T-cell (primary cell): ENCODE measurements at regions not wholly inside any gene's neighbourhood (a gene's known extent, or its start where the extent isn't known, plus 50 kb on each side); places are given as distances from the start of the nearest gene placed in this dataset.
A peak's percentile ranks its signal among the peaks of the same experiment; 100 is the strongest.

Experiments used
- ATAC-seq, 4 experiments: fragments of 200-7000 bp in 3 of 4; fragments of 150-1000 bp in 1 of 4; cut with Tn5 transposase; replicated peaks in 1 of 4; 1 replicate in 3 of 4; 2 replicates in 1 of 4; pipeline ENCODE4 v1.10.0; 2021; ENCODE audit warnings: moderate library complexity in 3 of 4, mild to moderate bottlenecking in 2 of 4, moderate number of reproducible peaks in 1 of 4
- CTCF ChIA-PET, 2 donors: fragments of 300-600 bp; sonication (Branson Sonifier 250); formaldehyde crosslinking; loops; one replicate each; lab custom pipeline; 2022; ENCODE audit warnings: antibody characterized with exemption in 2 of 2; lab: Charles Lee
- POLR2A ChIA-PET, 2 donors: fragments of 300-600 bp; sonication (Branson Sonifier 250); formaldehyde crosslinking; loops; one replicate each; lab custom pipeline; 2022; ENCODE audit warnings: antibody characterized with exemption in 2 of 2; lab: Charles Lee
- DNase-seq, 35 experiments: peaks; one replicate each; pipeline versions ENCODE4 v3.0.0 to v3.0.0-alpha.2; 2013 to 2023
- H3K27ac ChIP-seq: one replicate; pipeline ENCODE4 v1.5.1; 2013; ENCODE audit warnings: low read length
- H3K27me3 ChIP-seq, 2 experiments: replicated peaks in 1 of 2; 1 replicate in 1 of 2; 2 replicates in 1 of 2; pipeline versions ENCODE4 v1.6.1 to v1.7.0; 2013; ENCODE audit warnings: low read length in 1 of 2, mixed read lengths in 1 of 2; ENCODE audit not compliant: control insufficient read depth in 2 of 2, insufficient read depth in 2 of 2; ENCODE audit errors: extremely low read depth in 1 of 2
- H3K36me3 ChIP-seq, 2 donors: 1 replicate in 1 of 2; 2 replicates in 1 of 2; pipeline versions ENCODE4 v1.6.1 to v1.7.0; 2013; ENCODE audit warnings: low read length in 1 of 2; ENCODE audit not compliant: control insufficient read depth in 2 of 2, insufficient read depth in 1 of 2; ENCODE audit errors: extremely low read depth in 1 of 2
- H3K4me1 ChIP-seq, 2 experiments: 1 replicate in 1 of 2; 2 replicates in 1 of 2; pipeline versions ENCODE4 v1.6.1 to v1.7.0; 2013; ENCODE audit warnings: low read length in 2 of 2, mixed read lengths in 1 of 2; ENCODE audit not compliant: insufficient read depth in 2 of 2, control insufficient read depth in 1 of 2; ENCODE audit errors: extremely low read depth in 1 of 2
- H3K4me3 ChIP-seq, 2 donors: 1 replicate in 1 of 2; 2 replicates in 1 of 2; pipeline versions ENCODE4 v1.5.1 to v1.7.0; 2013; ENCODE audit warnings: mild to moderate bottlenecking in 2 of 2, low read length in 1 of 2, moderate library complexity in 1 of 2; ENCODE audit not compliant: control insufficient read depth in 1 of 2; ENCODE audit errors: extremely low read depth in 1 of 2
- H3K9me3 ChIP-seq: 2 replicates; pipeline ENCODE4 v1.7.0; 2013
- H3K27ac Mint-ChIP-seq, 2 donors: one replicate each; pipeline ENCODE4 v1.8.0; 2020 to 2021; ENCODE audit warnings: mild to moderate bottlenecking in 2 of 2, mixed read lengths in 2 of 2
- H3K27me3 Mint-ChIP-seq, 2 donors: one replicate each; pipeline ENCODE4 v1.8.0; 2021 to 2022; ENCODE audit warnings: mixed read lengths in 2 of 2
- H3K36me3 Mint-ChIP-seq: one replicate; pipeline ENCODE4 v1.8.0; 2021; ENCODE audit warnings: mixed read lengths
- H3K4me1 Mint-ChIP-seq, 3 donors: one replicate each; pipeline ENCODE4 v1.8.0; 2020 to 2022; ENCODE audit warnings: mixed read lengths in 3 of 3, mild to moderate bottlenecking in 1 of 3
- H3K4me3 Mint-ChIP-seq, 3 donors: one replicate each; pipeline ENCODE4 v1.8.0; 2020 to 2022; ENCODE audit warnings: mild to moderate bottlenecking in 3 of 3, mixed read lengths in 3 of 3, moderate library complexity in 3 of 3
- H3K9me3 Mint-ChIP-seq, 3 donors: one replicate each; pipeline ENCODE4 v1.8.0; 2020 to 2022; ENCODE audit warnings: mixed read lengths in 3 of 3
- WGBS: methylation state at CpG from one replicate; pipeline ENCODE4 v1.1.5; 2013; ENCODE audit warnings: missing lambda C conversion rate; ENCODE audit not compliant: insufficient coverage; 5-methylcytosine and 5-hydroxymethylcytosine counted together

DNA sequence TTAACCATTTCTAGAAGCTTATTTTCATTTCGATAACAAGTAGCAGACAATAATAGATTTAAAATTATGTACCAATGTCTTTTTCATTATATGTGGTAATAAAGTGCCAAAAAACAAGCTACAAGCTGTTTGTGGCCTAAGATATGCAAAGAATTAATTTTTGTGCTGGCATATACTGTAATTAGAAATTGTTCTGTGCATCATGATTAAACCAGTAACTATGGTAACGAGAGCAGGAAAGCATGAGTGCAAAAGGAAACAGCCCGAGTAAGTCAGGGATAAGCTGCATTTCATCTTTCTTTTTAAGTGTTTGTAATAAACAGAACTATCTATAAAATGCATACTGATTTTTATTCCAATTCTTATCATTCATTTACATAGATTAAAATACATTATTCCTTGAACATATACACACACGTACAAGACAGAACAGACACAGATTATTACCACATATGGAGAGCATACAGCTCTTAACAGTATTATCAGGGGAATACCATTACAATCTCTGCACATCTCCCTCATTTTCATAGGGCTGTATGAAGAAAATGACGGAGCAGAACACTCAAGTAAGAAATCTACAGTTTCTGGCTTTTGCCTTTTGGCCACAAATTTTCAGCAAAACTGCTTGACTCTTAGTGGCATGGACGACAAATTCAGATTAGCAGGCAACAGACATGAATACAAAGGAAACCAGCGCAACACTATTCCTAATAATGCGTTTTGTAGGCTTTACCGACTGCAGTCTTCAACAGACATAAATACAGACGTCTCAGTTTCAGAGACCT, 121.3 kb upstream of the WDR17 start:
- WGBS = 68% methylated on average over 4 of the region's 10 CpGs
- Mint-ChIP-seq H3K27me3 (peaks cover 1 to 4% of the 10 kb centered on the region in 2 donors), H3K4me3 (no peak overlapping the region), H3K36me3 (no peaks in the 10 kb centered on the region), H3K27ac (no peak overlapping the region), H3K9me3 (no peaks in the 10 kb centered on the region), H3K4me1 (peaks cover 6 to 8% (median 7%) of the 10 kb centered on the region in 3 donors)
- Histone ChIP-seq H3K4me3 (no peak overlapping the region), H3K4me1 (peaks cover 0 to 3% of the 10 kb centered on the region in 2 experiments), H3K27me3 (no peaks in the 10 kb centered on the region), H3K36me3 (no peaks in the 10 kb centered on the region), H3K27ac (no peak overlapping the region), H3K9me3 (no peaks in the 10 kb centered on the region)
- ATAC-seq (no peak), DNase-seq (no peak)
- ChIA-PET CTCF (interaction anchor here in 1 of 2 donors (1.0 kb wide), 1 partner anchor 397 kb away, joined by 3 read pairs; no protein-coding TSS in a partner anchor), POLR2A (no interaction called here)

DNA sequence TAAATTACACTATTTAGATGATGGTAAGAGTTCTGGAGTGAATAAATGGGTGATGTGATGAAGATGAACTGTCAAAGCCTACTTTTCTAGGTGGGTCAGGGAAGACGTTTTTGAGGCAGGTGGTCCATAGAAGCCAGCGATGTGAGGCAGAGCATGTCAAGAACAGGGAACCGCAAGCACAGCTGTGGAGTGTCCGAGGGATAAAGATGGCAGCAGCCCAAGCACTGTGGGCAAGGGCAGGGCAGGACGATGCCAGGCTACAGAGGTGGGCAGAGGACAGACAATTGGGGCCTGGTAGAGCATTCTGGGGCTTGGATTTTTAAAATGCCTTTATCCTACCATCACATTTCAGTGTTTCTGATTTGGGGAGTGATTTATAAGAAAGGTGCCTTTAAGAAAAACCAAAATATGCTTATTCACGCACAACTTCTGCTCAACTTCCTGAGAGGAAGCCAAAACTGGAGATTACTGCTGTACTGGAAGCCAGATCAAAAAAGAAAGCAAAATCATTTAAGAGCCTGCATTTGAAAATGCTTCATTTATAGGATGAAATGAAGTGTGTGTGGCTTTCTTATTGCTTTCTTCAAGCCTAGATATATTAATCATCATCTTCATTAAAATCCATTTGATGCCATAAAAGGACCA, 119.0 kb upstream of the WDR17 start:
- POLR2A ChIA-PET = no interaction called here
- Mint-ChIP-seq H3K27ac (no peak overlapping the region), H3K4me3 (peak overlapping the region in 1 of 3 donors; percentile 12)

DNA sequence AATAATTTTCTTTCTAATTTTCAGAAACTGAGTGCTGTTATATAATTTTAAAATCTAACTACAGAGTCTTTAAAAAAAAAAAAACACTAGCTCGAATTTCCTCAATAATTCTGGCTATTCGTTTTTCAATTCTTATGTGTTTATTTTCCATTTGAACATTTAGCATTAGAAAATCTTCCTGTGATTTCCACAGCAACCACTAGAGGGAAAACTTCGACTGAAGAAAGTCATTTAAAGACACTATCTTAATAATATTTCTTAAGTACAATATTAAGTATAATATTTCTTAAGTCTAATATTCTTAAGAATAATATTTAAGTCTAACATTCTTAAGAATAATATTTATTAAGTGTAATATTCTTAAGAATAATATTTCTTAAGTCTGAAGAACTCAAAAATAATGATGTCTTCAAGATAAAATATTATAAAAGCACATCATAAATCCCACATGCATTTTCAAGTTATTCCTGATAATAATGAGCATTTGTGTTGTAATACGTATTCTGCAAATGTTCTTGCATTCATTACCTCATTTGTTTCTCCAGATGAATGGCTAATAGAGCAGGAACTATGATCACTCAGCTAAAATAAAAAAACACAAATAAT, 118.4 kb upstream of the WDR17 start:
- peaks cover 6 to 8% (median 7%) of the 10 kb centered on the region in 3 donors for H3K4me1 Mint-ChIP-seq
- ATAC-seq (no peak), DNase-seq (peak in 1 of 35 experiments; percentile 28)
- no peaks in the 10 kb centered on the region for H3K36me3 Mint-ChIP-seq
- ChIA-PET POLR2A (interaction anchor here in 1 of 2 donors (0.6 kb wide), 1 partner anchor 17 kb away, joined by 4 read pairs; no protein-coding TSS in a partner anchor), CTCF (interaction anchor here (0.6 to 1.2 kb wide), 5 partner anchors 9 to 394 kb away, joined by 3 to 7 read pairs (median 3); no protein-coding TSS in a partner anchor)
- Histone ChIP-seq H3K9me3 (no peaks in the 10 kb centered on the region), H3K4me3 (no peak overlapping the region), H3K36me3 (no peaks in the 10 kb centered on the region), H3K4me1 (peaks cover 0 to 3% of the 10 kb centered on the region in 2 experiments), H3K27ac (no peak overlapping the region), H3K27me3 (no peaks in the 10 kb centered on the region)
- H3K27me3 Mint-ChIP-seq = peaks cover 1 to 4% of the 10 kb centered on the region in 2 donors
- no peaks in the 10 kb centered on the region for H3K9me3 Mint-ChIP-seq
- H3K27ac Mint-ChIP-seq = no peak overlapping the region
- no CpG with 5 or more reads among the region's 4 CpGs for WGBS
- no peak overlapping the region for H3K4me3 Mint-ChIP-seq

More for the DNA sequence above, 119.0 kb upstream of the WDR17 start:
- Histone ChIP-seq H3K36me3 (no peaks in the 10 kb centered on the region), H3K9me3 (no peaks in the 10 kb centered on the region), H3K4me1 (peaks cover 0 to 3% of the 10 kb centered on the region in 2 experiments), H3K4me3 (no peak overlapping the region), H3K27ac (no peak overlapping the region), H3K27me3 (no peaks in the 10 kb centered on the region)
- ATAC-seq = no peak
- peaks cover 1 to 4% of the 10 kb centered on the region in 2 donors for H3K27me3 Mint-ChIP-seq
- DNase-seq = no peak
- H3K36me3 Mint-ChIP-seq = no peaks in the 10 kb centered on the region
- peaks cover 6 to 8% (median 7%) of the 10 kb centered on the region in 3 donors for H3K4me1 Mint-ChIP-seq
- no peaks in the 10 kb centered on the region for H3K9me3 Mint-ChIP-seq
- CTCF ChIA-PET = interaction anchor here (0.7 to 1.2 kb wide), 5 partner anchors 8 to 394 kb away, joined by 3 to 5 read pairs (median 3); no protein-coding TSS in a partner anchor
- 23% methylated on average over 4 of the region's 6 CpGs for WGBS

- Histone ChIP-seq H3K36me3 (no peaks in the 10 kb centered on the region), H3K9me3 (no peaks in the 10 kb centered on the region), H3K4me3 (no peak overlapping the region), H3K27ac (no peak overlapping the region), H3K27me3 (no peaks in the 10 kb centered on the region), H3K4me1 (peaks cover 0 to under 1% of the 10 kb centered on the region in 2 experiments)
- Mint-ChIP-seq H3K36me3 (no peaks in the 10 kb centered on the region), H3K27ac (no peak overlapping the region), H3K4me3 (no peak overlapping the region), H3K4me1 (peaks cover under 1% of the 10 kb centered on the region in 3 donors), H3K9me3 (no peaks in the 10 kb centered on the region), H3K27me3 (peaks cover 0 to 5% of the 10 kb centered on the region in 2 donors)
- no peak for ATAC-seq
- ChIA-PET POLR2A (no interaction called here), CTCF (interaction anchor here in 1 of 2 donors (1.4 kb wide), 1 partner anchor 389 kb away, joined by 3 read pairs; no protein-coding TSS in a partner anchor)
- WGBS = 80% methylated on average over 1 of the region's 1 CpG
- no peak for DNase-seq
These were observed 113.8 kb upstream of the WDR17 start for GRCh38 chr4:175951794-175952193.

- no peak for DNase-seq
- ATAC-seq = no peak
- H3K36me3 Mint-ChIP-seq = no peaks in the 10 kb centered on the region
- no peaks in the 10 kb centered on the region for H3K4me1 Mint-ChIP-seq
- POLR2A ChIA-PET = no interaction called here
- H3K4me3 Mint-ChIP-seq = no peak overlapping the region
- H3K27ac Mint-ChIP-seq = no peak overlapping the region
- H3K9me3 Mint-ChIP-seq = no peaks in the 10 kb centered on the region
- H3K9me3 ChIP-seq = no peaks in the 10 kb centered on the region
- no peak overlapping the region for H3K27ac ChIP-seq
- no peaks in the 10 kb centered on the region for H3K4me1 ChIP-seq
- CTCF ChIA-PET = no interaction called here
- no peak overlapping the region for H3K4me3 ChIP-seq
- no peaks in the 10 kb centered on the region for H3K27me3 ChIP-seq
- no CpG with 5 or more reads among the region's 2 CpGs for WGBS
- H3K36me3 ChIP-seq = no peaks in the 10 kb centered on the region
- peaks cover 0 to 9% of the 10 kb centered on the region in 2 donors for H3K27me3 Mint-ChIP-seq
These were observed 112.5 kb upstream of the WDR17 start for GRCh38 chr4:175953116-175953515.

DNA sequence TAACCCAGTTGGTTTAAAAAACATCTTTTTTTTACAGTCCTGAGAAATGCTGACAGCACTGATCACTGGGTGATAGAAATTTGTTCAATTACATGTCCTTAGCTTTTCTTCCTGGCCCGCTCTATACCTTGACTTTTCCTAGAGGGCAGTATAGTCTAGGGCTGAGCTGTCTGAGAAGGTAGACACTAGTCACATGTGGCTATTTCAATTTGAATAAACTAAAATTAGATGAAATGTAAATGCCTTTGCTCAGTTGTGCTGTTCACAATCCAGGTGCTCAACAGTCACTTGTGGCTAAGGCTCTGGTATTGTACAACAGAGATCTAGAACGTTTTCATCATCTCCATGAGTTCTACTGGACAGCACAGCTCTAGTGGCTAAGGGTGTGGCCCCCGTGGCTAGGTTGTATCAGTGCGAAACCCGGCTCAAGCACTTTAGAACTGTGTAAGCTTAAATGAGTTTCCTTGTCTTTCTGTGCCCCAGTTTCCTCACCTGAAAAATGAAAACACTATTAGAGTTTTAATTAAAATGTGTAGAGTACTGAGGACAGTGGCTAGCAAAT, 111.6 kb upstream of the WDR17 start:
- ATAC-seq = no peak

More for the DNA sequence above, 111.6 kb upstream of the WDR17 start:
- Histone ChIP-seq H3K36me3 (no peaks in the 10 kb centered on the region), H3K4me3 (no peak overlapping the region), H3K27me3 (no peaks in the 10 kb centered on the region), H3K27ac (no peak overlapping the region), H3K9me3 (no peaks in the 10 kb centered on the region), H3K4me1 (no peaks in the 10 kb centered on the region)
- CTCF ChIA-PET = no interaction called here
- Mint-ChIP-seq H3K9me3 (no peaks in the 10 kb centered on the region), H3K4me3 (no peak overlapping the region), H3K27me3 (peaks cover 0 to 9% of the 10 kb centered on the region in 2 donors), H3K27ac (no peak overlapping the region), H3K4me1 (no peaks in the 10 kb centered on the region), H3K36me3 (no peaks in the 10 kb centered on the region)
- no peak for DNase-seq
- WGBS = 56% methylated on average over 2 of the region's 5 CpGs
- POLR2A ChIA-PET = no interaction called here
